Middle frontal gyrus (tissue), 1 donor: ENCODE measurements at regions not wholly inside any gene's neighbourhood (a gene's known extent, or its start where the extent isn't known, plus 50 kb on each side); places are given as distances from the start of the nearest gene placed in this dataset.
"Not testable (repeated sequence)": the region's sequence is repeated elsewhere in the genome, so short reads cannot be mapped to it uniquely, and the experiment has no call there.

Experiments used
- DNase-seq: peaks from one replicate; pipeline ENCODE4 v3.0.0-alpha.2; 2015; ENCODE audit warnings: low spot score; ENCODE audit errors: extremely low spot score

DNA sequence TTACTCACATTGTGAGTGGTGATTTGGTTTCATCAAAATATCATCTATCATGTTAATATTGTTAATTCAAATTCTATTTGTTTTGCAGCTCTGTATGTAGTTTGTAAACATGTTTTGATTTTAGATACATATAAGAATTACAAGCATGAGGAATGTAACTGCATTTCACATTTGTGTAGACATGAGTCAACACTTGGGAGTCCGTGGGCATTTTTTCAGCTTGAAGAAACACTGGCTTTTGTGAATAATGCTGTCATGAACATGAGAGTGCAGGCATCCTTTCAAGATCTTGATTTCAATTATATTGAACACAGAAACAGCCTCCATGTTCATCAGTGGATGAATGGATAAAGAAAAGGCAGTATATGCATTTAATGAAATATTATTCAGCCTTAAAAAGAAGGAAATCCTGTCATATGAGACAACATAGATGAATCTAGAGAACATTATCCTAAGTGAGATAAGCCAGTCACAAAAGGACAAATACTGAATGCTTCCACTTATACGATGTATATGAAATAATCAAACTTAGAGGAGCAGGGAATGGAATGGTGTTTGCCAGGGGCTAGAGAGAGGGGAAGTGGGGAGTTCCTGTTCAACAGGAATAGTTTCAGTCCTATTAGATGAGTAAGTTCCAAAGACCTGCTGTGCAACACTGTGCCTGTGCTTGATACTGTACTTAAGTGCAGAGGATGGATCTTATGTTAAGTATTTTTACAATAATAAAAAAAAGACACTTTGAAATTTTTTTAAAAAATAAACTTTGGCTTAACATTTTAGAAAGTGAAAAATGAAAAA is 194.9 kb downstream of the LRATD1 start:
- DNase-seq = no peak

DNA sequence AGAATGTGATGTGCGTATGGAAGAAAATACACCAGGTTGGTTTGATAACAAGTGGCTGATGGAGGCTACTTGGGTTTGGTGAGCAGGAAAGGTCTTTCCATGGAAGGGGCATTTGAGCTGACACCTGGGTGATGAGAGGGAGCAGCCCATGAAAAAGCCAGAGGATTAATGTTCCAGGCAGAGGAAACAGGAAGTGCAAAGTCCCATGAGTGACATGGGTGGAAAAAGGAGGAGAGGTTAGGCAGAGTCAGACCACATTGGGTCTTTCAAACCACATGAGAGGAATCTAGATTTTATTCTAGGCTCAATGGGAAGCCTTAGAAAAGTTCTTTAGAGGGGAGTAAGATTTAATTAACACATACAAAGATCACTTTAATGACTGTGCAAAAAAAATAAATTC is 195.7 kb downstream of the LRATD1 start:
- no peak for DNase-seq

DNA sequence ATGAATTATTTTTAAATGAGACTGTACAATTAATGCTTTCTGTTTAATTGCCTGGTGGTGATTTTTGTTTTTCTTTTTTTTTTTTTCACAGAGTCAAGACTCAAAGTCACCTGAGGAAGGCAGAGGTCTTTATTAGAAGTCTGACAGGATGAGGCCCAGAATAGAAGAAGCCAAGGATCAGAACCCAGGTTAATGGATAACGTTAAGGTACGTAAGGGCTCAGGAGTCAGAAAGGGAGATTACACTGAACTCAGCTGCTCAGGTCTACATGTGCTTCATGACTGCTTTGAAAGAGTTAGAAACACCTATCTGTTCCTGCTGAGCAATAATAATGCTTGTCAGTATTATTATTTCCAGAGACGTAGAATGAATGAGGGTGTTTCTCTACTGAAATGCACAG is 196.5 kb downstream of the LRATD1 start:
- no peak for DNase-seq

DNA sequence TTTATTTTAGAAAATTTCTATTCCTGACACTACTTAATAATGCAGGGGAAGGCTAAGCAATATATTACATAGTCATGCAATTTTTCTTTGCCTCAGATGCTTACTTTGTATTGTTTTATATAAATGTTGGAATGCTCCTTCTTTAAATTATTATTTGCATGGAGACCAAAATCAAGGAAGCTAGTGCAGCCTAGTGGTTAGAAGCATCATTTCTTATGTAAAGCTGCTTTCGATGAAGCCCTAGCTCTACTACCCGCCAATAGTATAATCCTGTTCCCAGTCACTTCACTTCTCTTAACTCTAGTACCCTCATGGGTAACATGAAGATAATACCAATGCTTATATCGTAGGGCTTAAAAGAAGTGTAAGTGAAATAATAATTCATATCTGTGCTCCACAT is 198.9 kb downstream of the LRATD1 start:
- DNase-seq = no peak

DNA sequence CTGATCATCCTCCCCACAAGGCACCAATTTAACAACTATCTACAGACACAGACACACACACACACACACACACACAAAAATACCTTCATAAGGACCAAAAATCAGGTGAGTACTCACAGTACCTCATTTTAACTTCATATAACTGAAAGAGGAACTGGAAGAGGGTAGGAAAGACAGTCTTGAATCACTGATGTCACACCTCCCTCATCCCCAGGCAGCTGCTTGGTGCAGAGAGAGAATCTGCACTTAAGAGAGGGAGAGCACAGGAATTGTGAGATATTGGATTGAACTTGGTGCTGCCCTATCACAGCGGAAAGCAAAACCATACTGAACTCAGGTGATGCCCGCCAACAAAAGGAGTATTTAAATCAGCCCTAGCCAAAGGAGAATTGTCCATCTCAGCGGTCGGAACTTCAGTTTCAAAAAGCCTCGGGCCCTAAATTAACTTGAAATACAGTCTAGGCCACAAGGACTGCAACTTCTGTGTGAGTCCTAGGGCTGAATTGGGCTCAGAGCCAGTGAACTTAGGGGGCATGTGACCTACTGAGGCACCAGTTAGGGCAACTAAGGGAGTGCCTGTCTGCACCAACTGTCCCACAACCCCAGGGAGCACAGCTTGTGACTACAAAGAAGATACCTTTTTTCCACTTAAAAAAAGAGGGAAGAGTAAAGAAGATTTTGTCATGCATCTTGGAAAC is 211.1 kb downstream of the LRATD1 start:
- no peak for DNase-seq

DNA sequence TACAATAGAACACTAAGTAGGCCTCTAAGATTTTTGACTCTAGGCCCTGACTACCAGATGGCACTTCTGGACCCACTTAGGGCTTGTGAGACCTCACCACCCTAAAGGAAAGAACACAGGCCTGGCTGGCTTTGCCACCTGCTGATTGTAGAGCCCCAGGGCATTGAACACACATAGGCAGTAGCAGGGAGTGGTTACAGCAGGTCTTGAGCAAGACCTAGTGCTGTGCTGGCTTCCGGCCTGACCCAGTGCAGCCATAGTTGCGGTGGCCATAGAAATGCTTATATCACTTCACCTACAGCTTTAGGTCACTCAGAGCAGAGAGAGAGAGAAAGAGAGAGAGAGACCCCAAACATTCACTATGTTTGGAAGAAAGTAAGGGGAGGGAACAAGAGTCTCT is 223.2 kb downstream of the LRATD1 start:
- no peak for DNase-seq

DNA sequence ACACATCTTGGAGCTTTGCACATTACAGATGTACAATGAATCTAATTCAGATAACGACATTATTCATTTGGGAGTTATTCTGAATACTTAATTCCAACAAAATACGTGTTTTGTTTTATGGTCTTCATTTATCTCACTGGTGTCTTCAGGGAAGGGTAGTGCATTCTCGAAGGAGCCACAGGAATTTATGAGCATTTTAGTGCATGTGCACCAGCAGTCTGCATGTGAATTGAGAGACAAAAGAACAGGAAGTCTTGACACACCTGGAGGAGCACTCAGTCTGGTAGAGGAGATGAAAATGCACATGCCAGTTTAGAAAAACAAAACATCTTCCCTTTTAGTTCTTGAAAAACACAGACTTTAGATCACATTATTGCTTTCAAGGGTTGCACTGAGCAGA is 228.7 kb downstream of the LRATD1 start:
- DNase-seq = no peak

DNA sequence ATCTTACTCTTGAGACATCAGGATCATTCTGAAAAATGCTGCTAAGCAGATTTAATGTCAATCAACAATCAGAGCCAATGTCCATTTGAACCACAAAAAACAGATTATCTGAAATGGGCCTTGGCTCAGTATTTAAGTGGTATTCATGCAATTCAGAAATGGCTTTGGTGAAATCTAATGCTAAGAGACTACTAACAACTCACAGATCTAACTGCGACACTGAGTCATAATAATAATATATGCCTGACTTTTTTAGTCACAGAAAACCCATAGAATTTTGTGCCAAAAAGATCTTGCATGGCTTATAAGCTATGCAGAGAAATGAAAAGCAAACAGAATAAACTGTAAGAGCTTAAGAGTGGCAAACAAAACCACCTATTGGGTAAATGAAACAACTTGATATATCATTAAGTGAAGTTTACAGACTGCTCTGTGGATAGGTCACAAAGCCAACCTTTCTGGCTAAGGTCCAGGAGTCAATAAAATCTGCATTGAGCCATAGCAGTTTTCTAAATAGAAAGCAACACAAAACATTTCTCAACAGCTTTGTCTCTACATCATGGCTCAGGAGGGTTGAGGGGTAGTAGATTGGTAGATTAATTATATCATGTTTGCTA is 234.3 kb downstream of the LRATD1 start:
- DNase-seq = no peak

DNA sequence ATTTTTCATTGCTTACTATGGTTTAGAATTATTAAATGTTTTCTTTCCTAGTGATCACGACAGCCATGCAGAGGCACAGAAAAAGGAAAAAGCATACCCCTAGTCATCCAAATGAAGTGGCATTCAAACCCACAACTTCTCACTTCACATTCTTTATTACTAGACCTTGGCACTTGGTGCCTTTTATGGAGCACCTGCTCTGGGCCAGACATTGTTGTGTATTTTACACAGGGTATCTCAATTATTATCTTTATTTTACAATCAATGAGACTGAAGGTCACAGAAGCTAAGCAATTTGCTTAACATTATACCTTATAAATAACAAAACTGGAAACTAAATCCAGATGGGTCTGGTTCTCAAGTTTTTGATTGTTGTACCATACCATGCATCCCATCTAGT is 235.3 kb downstream of the LRATD1 start:
- no peak for DNase-seq

DNA sequence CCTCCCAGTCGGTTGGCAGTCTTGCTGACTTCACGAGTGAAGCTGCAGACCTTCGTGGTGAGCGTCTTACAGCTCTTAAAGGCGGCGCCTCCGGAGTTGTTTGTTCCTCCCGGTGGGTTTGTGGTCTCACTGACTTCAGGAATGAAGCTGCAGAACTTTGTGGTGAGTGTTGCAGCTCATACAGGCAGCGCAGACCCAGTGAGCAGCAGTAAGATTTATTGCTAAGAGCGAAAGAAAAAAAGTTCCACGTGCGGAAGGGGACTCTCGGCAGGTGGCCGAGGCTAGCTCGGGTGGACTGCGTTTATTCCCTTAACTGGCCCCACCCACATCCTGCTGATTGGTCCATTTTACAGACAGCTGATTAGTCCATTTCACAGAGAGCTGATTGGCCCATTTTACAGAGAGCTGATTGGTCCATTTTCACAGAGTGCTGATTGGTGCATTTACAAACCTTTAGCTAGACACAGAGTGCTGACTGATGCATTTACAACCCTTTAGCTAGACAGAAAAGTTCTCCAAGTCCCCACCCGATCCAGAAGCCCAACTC is 240.3 kb downstream of the LRATD1 start:
- no peak for DNase-seq

DNA sequence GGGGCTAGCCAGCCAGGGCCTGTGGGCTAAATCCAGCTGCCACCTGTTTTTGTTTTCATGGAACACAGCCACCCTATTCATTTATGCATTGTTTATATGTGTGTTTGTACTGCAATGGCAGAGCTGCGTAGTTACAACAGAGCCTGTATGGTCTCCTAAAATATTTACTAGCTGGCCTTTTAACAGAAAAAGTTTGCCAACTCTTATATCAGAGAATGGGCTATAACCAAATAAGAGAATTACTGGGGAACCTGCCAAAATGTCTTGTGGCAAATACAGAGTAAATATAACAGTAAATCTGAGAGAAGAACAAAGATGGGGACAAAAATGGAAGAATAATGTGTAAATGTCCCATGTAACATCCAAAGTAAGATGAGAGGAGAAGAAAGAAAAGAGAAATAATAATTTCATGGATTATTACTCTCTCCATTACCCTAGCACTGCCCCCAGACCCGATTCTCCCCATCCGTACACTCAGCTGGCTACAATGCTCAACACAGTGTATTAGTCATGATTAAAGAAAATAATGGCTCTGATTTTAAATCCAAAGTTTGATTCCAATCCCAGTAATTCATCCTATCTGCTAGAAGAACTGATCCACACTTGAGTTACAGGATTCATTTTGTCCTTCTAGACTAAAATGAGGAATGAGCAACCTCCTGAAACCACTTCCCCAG is 249.3 kb downstream of the LRATD1 start:
- no peak for DNase-seq

DNA sequence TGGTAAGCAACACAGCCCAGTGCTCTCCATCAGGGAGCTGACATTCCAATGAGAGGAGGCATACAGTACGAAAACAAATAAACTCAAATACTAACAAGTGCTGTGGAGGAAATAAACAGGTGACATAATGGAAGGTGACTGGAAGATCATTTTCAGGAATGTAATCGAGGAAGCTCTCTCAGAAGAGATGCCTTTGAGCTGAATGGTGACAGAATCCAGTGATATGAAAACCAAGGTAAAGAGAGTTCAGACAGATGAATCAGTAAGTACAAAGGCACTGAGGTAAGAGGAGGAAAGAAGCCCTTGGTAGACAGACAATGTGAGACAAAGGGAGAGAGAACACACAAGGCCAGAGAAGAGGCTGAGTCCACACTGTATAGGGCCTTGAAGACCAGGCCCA is 252.1 kb downstream of the LRATD1 start:
- DNase-seq = no peak

DNA sequence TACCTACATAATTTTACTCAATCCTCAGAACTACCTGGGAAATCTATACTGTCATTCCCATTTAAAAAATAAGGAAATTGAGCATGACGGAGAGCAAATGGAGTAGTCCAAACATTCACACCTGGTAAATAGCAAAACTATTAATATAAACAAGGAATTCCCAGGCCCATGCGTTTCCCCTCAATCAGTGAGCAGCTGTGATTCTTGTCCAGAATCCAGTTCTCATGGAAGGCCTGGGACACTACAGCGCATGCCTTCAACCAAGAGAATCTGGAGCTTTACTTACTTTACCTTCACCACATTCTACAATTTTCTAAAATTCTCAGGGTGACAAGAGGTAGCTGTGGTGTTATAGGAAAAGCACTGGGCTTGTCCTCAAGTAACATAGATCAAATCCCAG is 259.0 kb downstream of the LRATD1 start:
- no peak for DNase-seq

DNA sequence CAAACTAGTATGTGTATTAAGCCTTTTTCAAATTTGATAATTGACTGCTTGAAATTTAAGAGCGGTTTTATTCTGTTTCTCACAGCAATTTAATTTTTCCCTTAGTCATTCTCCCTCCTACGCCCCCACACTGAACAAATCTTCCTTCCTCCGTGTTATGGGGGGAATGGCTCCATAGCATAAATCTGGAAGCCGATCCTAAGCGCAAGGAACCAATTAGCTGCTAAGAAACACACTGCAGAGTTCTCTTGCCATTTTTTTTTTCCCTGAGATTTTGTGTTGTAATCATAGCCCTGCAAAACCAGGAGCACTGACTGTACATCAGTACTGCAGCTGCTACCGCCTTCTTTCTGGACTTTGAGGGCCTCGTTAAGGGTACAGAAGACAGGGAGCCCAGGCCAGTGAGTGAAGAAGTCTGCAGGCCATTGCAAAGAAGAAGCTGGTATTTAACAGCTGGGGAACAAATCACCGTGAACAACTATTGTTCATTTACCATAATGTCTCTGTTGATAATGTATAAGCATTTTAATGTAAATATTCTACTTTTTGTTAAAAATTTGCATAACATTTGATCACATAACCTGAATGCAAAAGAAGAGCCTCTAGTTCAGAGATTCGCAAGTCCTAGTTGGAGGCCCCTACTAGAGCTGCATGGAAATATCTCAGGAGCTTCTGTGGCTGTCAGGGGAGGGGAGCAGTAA is 264.0 kb downstream of the LRATD1 start:
- no peak for DNase-seq

DNA sequence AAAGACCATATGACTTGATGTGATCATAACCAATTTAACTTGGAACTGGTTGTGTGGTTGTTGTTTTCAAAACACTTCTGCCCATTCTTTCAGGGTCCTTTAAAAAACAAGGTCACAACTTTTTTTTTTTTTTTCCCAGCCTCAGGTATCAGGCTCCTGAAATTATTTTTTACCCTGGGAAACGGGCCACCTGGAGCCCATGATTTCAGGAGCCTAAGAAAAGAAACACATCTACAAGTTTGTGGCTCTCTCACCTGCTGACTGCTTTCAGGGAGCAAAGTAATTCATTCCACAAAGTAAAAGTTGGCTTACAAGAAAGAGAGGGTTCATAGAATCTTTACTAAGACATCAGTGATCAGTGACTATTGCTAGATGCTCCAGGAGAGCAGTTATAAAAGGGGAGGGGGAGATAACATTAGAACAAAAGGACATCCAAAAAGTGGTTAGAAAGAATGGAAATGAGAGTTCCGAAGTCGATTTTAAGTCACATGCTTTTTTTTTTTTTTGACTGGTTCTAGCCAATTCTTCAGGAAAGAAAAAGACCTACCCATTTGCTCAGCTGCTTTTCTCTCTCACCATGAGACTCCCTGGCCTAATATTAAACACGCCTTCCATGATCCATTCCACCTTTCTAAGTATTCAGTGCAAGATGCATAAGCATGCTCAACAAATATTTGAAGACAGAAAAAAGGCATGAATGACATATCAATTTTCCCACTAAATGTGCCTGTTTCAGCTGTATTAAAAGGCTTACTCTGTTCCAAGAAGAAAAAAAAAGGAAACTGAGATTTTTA is 267.3 kb downstream of the LRATD1 start:
- no peak for DNase-seq

DNA sequence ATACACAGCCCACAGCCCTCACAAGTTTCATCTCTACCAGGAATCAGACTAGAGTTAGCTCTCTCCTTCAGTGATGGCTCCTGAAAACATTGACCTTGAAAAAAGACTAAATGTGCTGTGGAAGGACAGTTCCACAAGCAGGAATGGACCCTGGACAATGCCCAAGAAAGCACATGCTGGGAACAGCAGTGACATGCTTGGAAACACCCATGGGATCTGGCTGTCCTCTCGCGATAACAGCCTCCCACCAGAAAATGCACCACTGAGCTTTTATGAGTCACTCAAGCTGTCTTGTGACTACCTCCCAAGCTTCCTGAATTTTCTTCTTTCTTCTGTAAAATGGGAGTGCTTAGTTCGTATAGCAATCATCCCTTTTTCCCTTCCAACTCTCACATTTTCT is 269.2 kb downstream of the LRATD1 start:
- DNase-seq = no peak

DNA sequence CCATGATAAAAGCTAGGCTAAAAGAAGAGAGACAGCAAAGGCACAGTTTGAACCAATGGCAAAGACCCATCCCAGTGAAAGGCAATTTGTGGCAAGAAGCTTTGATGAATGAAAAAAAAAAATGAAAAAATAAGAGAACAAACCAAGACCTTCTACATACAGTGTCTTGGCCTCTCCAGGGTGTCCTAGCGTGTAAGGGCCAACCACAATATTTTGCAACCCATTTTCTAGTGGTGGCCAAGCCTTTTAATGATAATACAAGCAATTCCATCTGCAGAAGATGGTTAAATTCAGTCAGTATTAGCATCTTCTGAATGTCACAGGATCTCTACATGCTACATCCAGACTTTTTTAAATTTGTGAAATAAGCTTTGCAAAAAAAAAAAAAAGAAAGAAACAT is 270.4 kb downstream of the LRATD1 start:
- no peak for DNase-seq

DNA sequence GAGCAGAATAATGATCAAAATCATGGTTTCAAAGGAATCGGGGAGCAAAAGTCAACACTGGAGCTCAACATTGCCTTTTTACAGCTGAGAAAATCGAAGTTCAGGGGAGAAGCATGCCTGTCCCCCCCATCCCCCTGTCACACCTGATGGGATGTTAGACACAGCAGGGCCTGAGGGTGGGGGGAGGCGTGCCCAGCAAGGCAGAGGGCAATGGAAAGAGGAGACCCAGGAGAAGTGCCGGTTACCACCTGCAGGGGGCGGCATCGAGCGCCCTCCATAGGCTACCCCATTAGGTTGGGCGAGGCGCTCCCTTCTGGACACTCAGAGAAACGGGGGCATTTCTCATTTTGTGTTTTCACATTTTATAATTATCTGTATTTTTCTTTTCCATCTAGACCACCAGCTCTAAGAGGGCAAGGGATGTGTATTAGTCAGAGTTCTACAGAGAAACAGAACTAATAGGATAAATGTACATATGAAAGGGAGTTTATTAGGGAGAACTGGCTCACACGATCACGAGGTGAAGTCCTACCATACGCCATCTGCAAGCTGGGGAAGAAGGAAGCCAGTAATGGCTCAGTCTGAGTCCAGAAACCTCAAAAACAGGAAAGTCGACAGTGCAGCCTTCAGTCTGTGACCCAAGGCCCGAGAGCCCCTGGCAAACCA is 271.3 kb downstream of the LRATD1 start:
- DNase-seq = no peak

DNA sequence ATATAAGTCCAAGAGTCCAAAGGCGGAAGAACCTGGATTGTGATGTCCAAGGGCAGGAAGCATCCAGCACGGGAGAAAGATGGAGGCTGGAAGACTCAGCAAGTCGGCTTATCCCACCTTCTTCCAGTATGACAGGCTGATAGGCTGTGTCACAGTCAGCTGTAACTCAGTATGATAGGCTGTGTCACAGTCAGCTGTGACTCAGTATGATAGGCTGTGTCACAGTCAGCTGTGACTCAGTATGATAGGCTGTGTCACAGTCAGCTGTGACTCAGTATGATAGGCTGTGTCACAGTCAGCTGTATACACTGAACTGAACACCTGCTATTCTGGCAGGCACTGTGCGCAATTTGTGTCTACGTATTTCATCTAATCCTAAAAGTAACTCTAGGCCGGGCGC is 271.9 kb downstream of the LRATD1 start:
- not testable (repeated sequence) for DNase-seq

DNA sequence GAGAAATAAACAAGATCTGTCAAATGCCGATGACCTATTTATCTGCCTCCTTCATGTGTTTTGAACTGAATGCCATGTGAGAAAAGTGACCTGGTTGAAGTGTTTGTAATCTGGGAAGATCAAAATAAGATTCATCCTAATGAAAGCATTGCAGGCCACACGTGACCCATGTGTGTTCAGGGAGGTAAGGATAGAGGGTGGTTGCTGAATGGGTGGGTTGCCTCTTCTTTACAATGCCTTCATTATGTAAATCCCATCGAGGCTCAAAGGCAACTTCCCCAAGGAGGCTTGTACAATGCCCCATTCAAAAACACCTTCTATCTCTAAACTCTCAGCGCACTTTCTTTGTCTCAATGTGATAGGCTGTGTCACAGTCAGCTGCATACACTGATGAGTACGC is 273.1 kb downstream of the LRATD1 start:
- no peak for DNase-seq
